IMR-90 (cell line): ENCODE measurements at regions not wholly inside any gene's neighbourhood (a gene's known extent, or its start where the extent isn't known, plus 50 kb on each side); places are given as distances from the start of the nearest gene placed in this dataset.

Experiments
- ATAC-seq: fragments of 200-7000 bp; cut with Tn5 transposase; 2 replicates; pipeline ENCODE4 v1.9.1; 2020; ENCODE audit warnings: low read depth, mild to moderate bottlenecking, moderate library complexity
- BruUV-seq: library from RNA; stranded (reverse); fragments of 400-500 nt; replicated peaks from 2 replicates; lab custom pipeline; 2021; lab: Mats Ljungman, UMichigan
- CTCF ChIA-PET: fragments of 300-600 bp; formaldehyde crosslinking; extraction: SDS; loops from one replicate; lab custom pipeline; 2021; ENCODE audit warnings: antibody characterized with exemption; lab: Yijun Ruan, JAX
- POLR2A ChIA-PET: fragments of 300-600 bp; sonication (Branson Sonifier 250); formaldehyde crosslinking; loops from one replicate; lab custom pipeline; 2022; ENCODE audit warnings: antibody characterized with exemption; ENCODE audit not compliant: unreplicated experiment; lab: Charles Lee
- DNase-seq: peaks from one replicate; pipeline ENCODE4 v3.0.0; 2013
- H2AFZ ChIP-seq: replicated peaks from 2 replicates; pipeline ENCODE3; 2013; ENCODE audit warnings: low read length, mild to moderate bottlenecking; ENCODE audit not compliant: poor library complexity
- H2AK5ac ChIP-seq: 2 replicates; pipeline ENCODE4 v1.6.1; 2013; ENCODE audit warnings: low read depth, low read length, inconsistent platforms
- H2AK9ac ChIP-seq: replicated peaks from 2 replicates; pipeline ENCODE3; 2013; ENCODE audit warnings: mild to moderate bottlenecking, low read depth, low read length, moderate library complexity; ENCODE audit not compliant: poor library complexity
- H2BK120ac ChIP-seq: 2 replicates; pipeline ENCODE4 v1.6.1; 2013; ENCODE audit warnings: low read depth, low read length, inconsistent platforms
- H2BK15ac ChIP-seq: 3 replicates; pipeline ENCODE4 v1.6.1; 2013; ENCODE audit warnings: low read depth, low read length, inconsistent platforms
- H2BK20ac ChIP-seq: 2 replicates; pipeline ENCODE4 v1.6.1; 2013; ENCODE audit warnings: low read depth, mild to moderate bottlenecking, inconsistent platforms, low read length, moderate library complexity
- H2BK5ac ChIP-seq: 2 replicates; pipeline ENCODE4 v1.6.1; 2013; ENCODE audit warnings: mild to moderate bottlenecking, low read depth, low read length, inconsistent platforms; ENCODE audit not compliant: poor library complexity, severe bottlenecking
- H3K14ac ChIP-seq: replicated peaks from 2 replicates; pipeline ENCODE4 v1.6.1; 2013; ENCODE audit warnings: low read depth, low read length, inconsistent platforms
- H3K18ac ChIP-seq: 2 replicates; pipeline ENCODE4 v1.6.1; 2013; ENCODE audit warnings: low read depth, low read length, control low read depth
- H3K23ac ChIP-seq: 2 replicates; pipeline ENCODE4 v1.6.1; 2013; ENCODE audit warnings: low read depth, low read length, inconsistent platforms
- H3K27ac ChIP-seq: 2 replicates; pipeline ENCODE4 v1.5.1; 2013; ENCODE audit warnings: mild to moderate bottlenecking, control low read depth, low read length; ENCODE audit not compliant: insufficient read depth
- H3K27me3 ChIP-seq: 2 replicates; pipeline ENCODE4 v1.6.1; 2013; ENCODE audit warnings: low read length; ENCODE audit not compliant: control insufficient read depth, insufficient read depth
- H3K36me3 ChIP-seq: 2 replicates; pipeline ENCODE4 v1.6.1; 2013; ENCODE audit warnings: low read length, mixed read lengths; ENCODE audit not compliant: control insufficient read depth, insufficient read depth
- H3K4ac ChIP-seq: 2 replicates; pipeline ENCODE4 v1.6.1; 2013; ENCODE audit warnings: low read depth, low read length, inconsistent platforms
- H3K4me1 ChIP-seq: 2 replicates; pipeline ENCODE4 v1.6.1; 2013; ENCODE audit warnings: low read length, mixed read lengths; ENCODE audit not compliant: control insufficient read depth, insufficient read depth
- H3K4me2 ChIP-seq: 2 replicates; pipeline ENCODE4 v1.6.1; 2013; ENCODE audit warnings: low read depth, mild to moderate bottlenecking, control low read depth, low read length, moderate library complexity
- H3K4me3 ChIP-seq: 2 replicates; pipeline ENCODE4 v1.5.1; 2013; ENCODE audit warnings: low read depth, mild to moderate bottlenecking, control low read depth, low read length, moderate library complexity; ENCODE audit not compliant: insufficient read depth
- H3K56ac ChIP-seq: 2 replicates; pipeline ENCODE4 v1.6.1; 2013; ENCODE audit warnings: low read length, inconsistent platforms; ENCODE audit not compliant: insufficient read depth; ENCODE audit errors: extremely low read depth
- H3K79me1 ChIP-seq, 2 experiments: 2 replicates each; pipeline ENCODE4 v1.6.1; 2013; ENCODE audit warnings: low read length in 2 of 2, inconsistent platforms in 1 of 2, low read depth in 1 of 2
- H3K9ac ChIP-seq: 2 replicates; pipeline ENCODE4 v1.6.1; 2013; ENCODE audit warnings: low read depth, low read length, control low read depth
- H3K9me1 ChIP-seq: 2 replicates; pipeline ENCODE4 v1.6.1; 2013; ENCODE audit warnings: low read length, inconsistent platforms; ENCODE audit not compliant: insufficient read depth
- H3K9me3 ChIP-seq: 2 replicates; pipeline ENCODE4 v1.6.1; 2013; ENCODE audit warnings: low read length; ENCODE audit not compliant: control insufficient read depth, insufficient read depth
- H4K20me1 ChIP-seq: 2 replicates; pipeline ENCODE4 v1.6.1; 2013; ENCODE audit warnings: low read length, inconsistent platforms; ENCODE audit not compliant: insufficient read depth
- H4K5ac ChIP-seq: 2 replicates; pipeline ENCODE4 v1.6.1; 2013; ENCODE audit warnings: mild to moderate bottlenecking, low read depth, low read length, control low read depth
- H4K8ac ChIP-seq, 2 experiments: 2 replicates each; pipeline ENCODE4 v1.6.1; 2013; ENCODE audit warnings: low read depth in 2 of 2, low read length in 2 of 2, control low read depth in 1 of 2, inconsistent platforms in 1 of 2
- H4K91ac ChIP-seq: 2 replicates; pipeline ENCODE4 v1.6.1; 2013; ENCODE audit warnings: low read depth, low read length, inconsistent platforms; ENCODE audit not compliant: insufficient read depth
- BHLHE40 ChIP-seq: fragments of 150-350 bp; IDR thresholded peaks from 2 replicates; pipeline ENCODE4 v1.6.1; 2016; ENCODE audit warnings: mild to moderate bottlenecking, low read depth, low read length
- CHD1 ChIP-seq: IDR thresholded peaks from 2 replicates; pipeline ENCODE4 v1.6.1; 2012; ENCODE audit warnings: low read depth, low read length, improper control_type of control experiment
- CTCF ChIP-seq: conservative IDR thresholded peaks from 2 replicates; pipeline ENCODE4 v1.5.1; 2012; ENCODE audit warnings: mild to moderate bottlenecking, low read depth, low read length, improper control_type of control experiment
- FOS ChIP-seq: fragments of 150-350 bp; IDR thresholded peaks from 2 replicates; pipeline ENCODE4 v1.6.1; 2016; ENCODE audit warnings: low read depth, low read length
- MAFK ChIP-seq: IDR thresholded peaks from 2 replicates; pipeline ENCODE4 v1.6.1; 2012; ENCODE audit warnings: low read depth, low read length, improper control_type of control experiment
- MXI1 ChIP-seq: IDR thresholded peaks from 2 replicates; pipeline ENCODE4 v1.6.1; 2012; ENCODE audit warnings: low read depth, mild to moderate bottlenecking, low read length, moderate library complexity, borderline replicate concordance
- NFE2L2 ChIP-seq: fragments of 150-350 bp; IDR thresholded peaks from 2 replicates; pipeline ENCODE4 v1.6.1; 2016; ENCODE audit warnings: low read depth, mild to moderate bottlenecking, low read length
- POLR2A ChIP-seq: IDR thresholded peaks from 2 replicates; pipeline ENCODE4 v1.6.1; 2012; ENCODE audit warnings: mild to moderate bottlenecking, low read depth, low read length
- RAD21 ChIP-seq: IDR thresholded peaks from 2 replicates; pipeline ENCODE4 v1.6.1; 2012; ENCODE audit warnings: low read length, improper control_type of control experiment
- RCOR1 ChIP-seq: IDR thresholded peaks from 2 replicates; pipeline ENCODE4 v1.6.1; 2012; ENCODE audit warnings: mild to moderate bottlenecking, low read length, improper control_type of control experiment; ENCODE audit not compliant: insufficient replicate concordance
- SMC3 ChIP-seq: fragments of 150-350 bp; IDR thresholded peaks from 2 replicates; pipeline ENCODE4 v1.6.1; 2016; ENCODE audit warnings: low read depth, mild to moderate bottlenecking, antibody characterized with exemption, low read length, moderate library complexity
- WGBS, 2 experiments: methylation state at CpG; one replicate each; pipeline versions ENCODE4 v1.1.5 to v1.1.7; 2013; ENCODE audit warnings: missing lambda C conversion rate in 2 of 2; ENCODE audit not compliant: insufficient read length in 1 of 2; ENCODE audit errors: extremely low coverage in 2 of 2; 5-methylcytosine and 5-hydroxymethylcytosine counted together
- dilution Hi-C: fragments of 300-500 bp; cut with HindIII; formaldehyde crosslinking; loops from one replicate; pipeline ENCODE4 v1.14.3; 2018; ENCODE audit warnings: low sequenced_read_pairs; ENCODE audit not compliant: unreplicated experiment
- in situ Hi-C: fragments of 300-500 bp; cut with MboI; formaldehyde crosslinking; loops from 3 replicates; pipeline ENCODE4 v1.14.3; 2019; ENCODE audit warnings: low sequenced_read_pairs, inconsistent platforms, mixed read lengths
- intact Hi-C: fragments of 100-400 bp; cut with micrococcal nuclease; formaldehyde crosslinking; loops from 2 replicates; pipeline ENCODE4 v1.10.0; 2022

- Histone ChIP-seq H3K4me1 (peaks cover 2% of the 10 kb centered on the region; the same call in 1 of the 2 replicates), H3K9ac (no peak overlapping the region), H4K20me1 (no peaks in the 10 kb centered on the region), H2BK20ac (no peak overlapping the region), H2BK5ac (no peak overlapping the region), H2AFZ (no peak overlapping the region), H2BK15ac (no peak overlapping the region), H3K4ac (no peak overlapping the region), H3K4me2 (no peak overlapping the region), H4K5ac (no peak overlapping the region), H3K9me1 (peaks cover 3% of the 10 kb centered on the region; the same call in 1 of the 2 replicates), H4K91ac (no peak overlapping the region), H3K18ac (no peak overlapping the region), H3K79me1 (no peaks in the 10 kb centered on the region), H2BK120ac (no peak overlapping the region), H3K27ac (no peak overlapping the region), H2AK9ac (peak overlapping the region; percentile 68), H3K14ac (no peak overlapping the region), H4K8ac (no peak overlapping the region), H3K56ac (no peak overlapping the region), H2AK5ac (no peak overlapping the region; the same call in 1 of the 2 replicates), H3K36me3 (no peaks in the 10 kb centered on the region), H3K23ac (no peak overlapping the region), H3K9me3 (no peaks in the 10 kb centered on the region), H3K27me3 (no peaks in the 10 kb centered on the region), H3K4me3 (no peak overlapping the region)
- BruUV-seq, result no TSS peak
- intact Hi-C loops (no loop called here), dilution Hi-C loops (no loop called here), in situ Hi-C loops (no loop called here)
- CTCF ChIA-PET, result interaction anchor here (0.5 kb wide), 1 partner anchor 72 kb away, joined by 3 read pairs; no protein-coding TSS in a partner anchor
- peak; percentile 35 for DNase-seq
- TF ChIP-seq SMC3 (no peak), NFE2L2 (no peak), RCOR1 (no peak), MAFK (no peak), CTCF (no peak), MXI1 (no peak), BHLHE40 (no peak), RAD21 (no peak), FOS (no peak), POLR2A (no peak), CHD1 (no peak)
- no peak for ATAC-seq
- POLR2A ChIA-PET, result no interaction called here
- WGBS, 2 experiments, result 50% methylated on average over 1 of the region's 8 CpGs; no CpG with 5 or more reads in 1 of the 2 experiments
These were observed 235.2 kb downstream of the ALDH8A1 start for GRCh38 chr6:134714679-134715078.
